ENCODE measurements at regions not wholly inside any gene's neighbourhood (a gene's known extent, or its start where the extent isn't known, plus 50 kb on each side); places are given as distances from the start of the nearest gene placed in this dataset.

- H3K9me2 ChIP-seq (replicated peaks; ENCODE audit: low read length), result no peaks in the 10 kb centered on the region
- H3K4me1 ChIP-seq (ENCODE audit: insufficient read depth, low read length), result no peaks in the 10 kb centered on the region
- H3K4me3 ChIP-seq (ENCODE audit: low read length), result no peak overlapping the region
- H3K27ac ChIP-seq (ENCODE audit: low read length), result no peak overlapping the region
- H3K27me3 ChIP-seq (ENCODE audit: low read length), result no peaks in the 10 kb centered on the region
- H3K36me3 ChIP-seq (ENCODE audit: low read depth, low read length), result no peaks in the 10 kb centered on the region
- CTCF ChIA-PET, result no interaction called here
- H3K9me3 ChIP-seq (ENCODE audit: low read length), result no peaks in the 10 kb centered on the region
- DNase-seq (no peak), ATAC-seq (no peak)
- BruUV-seq (replicated peaks), result no TSS peak
- no peak overlapping the region for H3K9ac ChIP-seq (ENCODE audit: low read length)
- no peaks in the 10 kb centered on the region for H3F3A ChIP-seq (ENCODE audit: low read length, unreplicated experiment)
- no peaks in the 10 kb centered on the region for H3K79me2 ChIP-seq (ENCODE audit: low read length)
- intact Hi-C loops (cut with micrococcal nuclease), result no loop called here
- H3K4me2 ChIP-seq (ENCODE audit: low read length), result no peak overlapping the region
- no peak overlapping the region for H2AFZ ChIP-seq (ENCODE audit: low read length)
- TF ChIP-seq EZH2phosphoT487 (IDR thresholded peaks at IDR 0.05; ENCODE audit: borderline replicate concordance, low read length) (no peak), EZH2 (IDR thresholded peaks at IDR 0.05; ENCODE audit: low read length, unreplicated experiment) (no peak), CTCF (conservative IDR thresholded peaks at IDR 0.05; ENCODE audit: low read depth, low read length) (no peak)
- POLR2A ChIA-PET (ENCODE audit: unreplicated experiment), result no interaction called here
- no peaks in the 10 kb centered on the region for H4K20me1 ChIP-seq (ENCODE audit: low read length)
Measured at GRCh38 chr1:221405146-221405545, 336.7 kb downstream of the DUSP10 start.

DNA sequence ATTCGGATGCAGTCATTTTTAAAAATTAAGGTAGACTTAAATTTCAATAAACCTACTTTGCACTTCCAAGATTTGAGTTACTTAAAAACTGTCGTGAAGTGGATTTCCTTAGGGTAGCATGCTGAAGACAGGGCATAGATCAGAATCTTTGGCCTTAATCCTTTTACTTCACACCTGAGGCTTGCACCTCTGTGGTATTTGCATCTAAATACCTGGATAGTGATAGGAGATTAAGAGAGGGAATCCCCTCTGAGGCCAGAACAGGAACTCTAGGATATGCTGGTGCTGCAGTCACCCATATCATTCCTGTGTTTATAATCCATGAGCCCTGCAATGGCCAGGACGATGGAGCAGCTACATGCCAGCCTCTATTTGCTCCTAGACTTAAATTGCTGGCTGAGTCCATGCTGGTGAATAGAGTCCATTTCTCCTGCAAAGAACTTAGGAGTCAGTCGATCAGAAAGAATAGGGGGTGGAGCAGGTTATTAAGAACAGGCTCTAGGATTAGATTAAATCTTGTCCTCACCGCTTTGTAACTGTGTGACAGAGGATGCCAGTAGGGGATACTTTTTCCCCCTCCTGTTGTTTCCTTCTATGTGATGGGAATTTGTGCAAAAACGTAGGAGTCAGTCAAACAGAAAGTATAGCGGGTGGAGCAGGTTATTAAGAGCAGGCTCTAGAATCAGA is 333.6 kb downstream of the DUSP10 start:
- Histone ChIP-seq H3K36me3 (ENCODE audit: low read depth, low read length) (no peaks in the 10 kb centered on the region), H3K79me2 (ENCODE audit: low read length) (no peaks in the 10 kb centered on the region), H3F3A (ENCODE audit: low read length, unreplicated experiment) (no peaks in the 10 kb centered on the region), H3K27ac (ENCODE audit: low read length) (no peak overlapping the region), H3K27me3 (ENCODE audit: low read length) (no peaks in the 10 kb centered on the region), H3K4me1 (ENCODE audit: insufficient read depth, low read length) (no peaks in the 10 kb centered on the region), H3K9me2 (replicated peaks; ENCODE audit: low read length) (no peaks in the 10 kb centered on the region), H2AFZ (ENCODE audit: low read length) (0 out of 2 replicates have a peak overlapping the region, but pooled peaks have one; percentile 6), H4K20me1 (ENCODE audit: low read length) (no peaks in the 10 kb centered on the region), H3K9me3 (ENCODE audit: low read length) (no peaks in the 10 kb centered on the region), H3K9ac (ENCODE audit: low read length) (no peak overlapping the region), H3K4me2 (ENCODE audit: low read length) (no peak overlapping the region), H3K4me3 (ENCODE audit: low read length) (no peak overlapping the region)
- ChIA-PET CTCF (no interaction called here), POLR2A (ENCODE audit: unreplicated experiment) (no interaction called here)
- intact Hi-C loops (cut with micrococcal nuclease), result no loop called here
- TF ChIP-seq EZH2 (IDR thresholded peaks at IDR 0.05; ENCODE audit: low read length, unreplicated experiment), result no peak
- TF ChIP-seq CTCF (conservative IDR thresholded peaks at IDR 0.05; ENCODE audit: low read depth, low read length), result no peak
- no peak for TF ChIP-seq EZH2phosphoT487 (IDR thresholded peaks at IDR 0.05; ENCODE audit: borderline replicate concordance, low read length)
- ATAC-seq (no peak), DNase-seq (no peak)
- BruUV-seq (replicated peaks), result no TSS peak

DNA sequence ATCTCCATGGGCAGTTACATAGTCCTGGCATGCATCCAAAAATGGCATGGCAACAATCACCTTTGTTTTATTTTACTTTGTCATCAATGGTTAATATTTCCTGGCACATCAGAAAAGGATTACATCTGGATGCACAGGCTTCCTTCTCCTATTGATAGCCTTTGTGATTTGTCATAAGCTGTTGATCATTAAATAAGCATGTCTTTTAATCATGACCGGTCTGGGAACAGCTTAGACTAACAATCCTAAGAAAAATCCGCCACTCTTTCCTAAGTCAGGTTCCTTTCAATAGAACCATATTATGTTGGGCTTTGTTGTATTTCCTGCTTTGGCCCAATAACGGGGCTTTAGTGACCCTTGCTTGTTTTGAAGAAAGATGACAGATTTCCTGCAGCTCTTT is 330.6 kb downstream of the DUSP10 start:
- no peaks in the 10 kb centered on the region for H3K79me2 ChIP-seq (ENCODE audit: low read length)
- ATAC-seq (no peak), DNase-seq (no peak)
- TF ChIP-seq EZH2 (IDR thresholded peaks at IDR 0.05; ENCODE audit: low read length, unreplicated experiment) (no peak), CTCF (conservative IDR thresholded peaks at IDR 0.05; ENCODE audit: low read depth, low read length) (no peak), EZH2phosphoT487 (IDR thresholded peaks at IDR 0.05; ENCODE audit: borderline replicate concordance, low read length) (no peak)
- no peaks in the 10 kb centered on the region for H3K9me3 ChIP-seq (ENCODE audit: low read length)
- no peaks in the 10 kb centered on the region for H3K36me3 ChIP-seq (ENCODE audit: low read depth, low read length)
- CTCF ChIA-PET, result no interaction called here
- H3K4me2 ChIP-seq (ENCODE audit: low read length), result no peak overlapping the region
- no peak overlapping the region for H3K4me3 ChIP-seq (ENCODE audit: low read length)
- no peak overlapping the region for H3K9ac ChIP-seq (ENCODE audit: low read length)
- H3K27me3 ChIP-seq (ENCODE audit: low read length), result no peaks in the 10 kb centered on the region
- H3K9me2 ChIP-seq (replicated peaks; ENCODE audit: low read length), result no peaks in the 10 kb centered on the region
- H2AFZ ChIP-seq (ENCODE audit: low read length), result no peak overlapping the region
- H3F3A ChIP-seq (ENCODE audit: low read length, unreplicated experiment), result no peaks in the 10 kb centered on the region
- no TSS peak for BruUV-seq (replicated peaks)
- no peak overlapping the region for H3K27ac ChIP-seq (ENCODE audit: low read length)
- no peaks in the 10 kb centered on the region for H3K4me1 ChIP-seq (ENCODE audit: insufficient read depth, low read length)
- POLR2A ChIA-PET (ENCODE audit: unreplicated experiment), result no interaction called here
- intact Hi-C loops (cut with micrococcal nuclease), result no loop called here
- H4K20me1 ChIP-seq (ENCODE audit: low read length), result no peaks in the 10 kb centered on the region

Measured in PC-3 (cell line).